ENCODE measurements at regions not wholly inside any gene's neighbourhood (a gene's known extent, or its start where the extent isn't known, plus 50 kb on each side); places are given as distances from the start of the nearest gene placed in this dataset.
"Not testable (repeated sequence)": the region's sequence is repeated elsewhere in the genome, so short reads cannot be mapped to it uniquely, and the experiment has no call there.

DNA sequence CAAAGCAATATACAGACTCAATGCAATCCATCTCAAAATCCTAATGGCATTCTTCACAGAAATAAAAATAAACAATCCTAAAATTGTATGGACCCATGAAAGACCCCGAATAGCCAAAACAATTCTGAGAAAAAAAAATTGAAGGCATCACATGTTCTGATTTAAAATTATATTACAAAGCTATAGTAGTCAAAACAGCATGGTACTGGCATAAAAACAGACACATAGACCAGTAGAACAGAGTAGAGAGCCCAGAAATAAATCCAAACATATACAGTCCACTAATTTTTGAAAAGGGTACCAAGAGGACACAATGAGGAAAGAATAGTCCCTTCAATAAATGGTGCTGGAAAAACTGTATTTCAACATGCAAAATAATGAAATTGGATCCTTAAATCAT lies 70.4 kb upstream of the THRB start:
- POLR2A ChIA-PET = no interaction called here
- H3K9me3 ChIP-seq (ENCODE audit: control insufficient read depth, insufficient read depth, low read length) = no peaks in the 10 kb centered on the region; the same call in 1 of the 2 replicates
- CTCF ChIA-PET = no interaction called here

GRCh38 chr3:24565656-24566055 lies 71.0 kb upstream of the THRB start:
- CTCF ChIA-PET = no interaction called here
- POLR2A ChIA-PET = no interaction called here
- no peak overlapping the region for H3K4me3 ChIP-seq (ENCODE audit: low read depth, low read length)
- H3K27me3 ChIP-seq (ENCODE audit: control insufficient read depth, insufficient read depth, low read length) = no peaks in the 10 kb centered on the region
- H3K27ac ChIP-seq (ENCODE audit: low read depth, low read length) = no peak overlapping the region
- TF ChIP-seq, protein P1, sequence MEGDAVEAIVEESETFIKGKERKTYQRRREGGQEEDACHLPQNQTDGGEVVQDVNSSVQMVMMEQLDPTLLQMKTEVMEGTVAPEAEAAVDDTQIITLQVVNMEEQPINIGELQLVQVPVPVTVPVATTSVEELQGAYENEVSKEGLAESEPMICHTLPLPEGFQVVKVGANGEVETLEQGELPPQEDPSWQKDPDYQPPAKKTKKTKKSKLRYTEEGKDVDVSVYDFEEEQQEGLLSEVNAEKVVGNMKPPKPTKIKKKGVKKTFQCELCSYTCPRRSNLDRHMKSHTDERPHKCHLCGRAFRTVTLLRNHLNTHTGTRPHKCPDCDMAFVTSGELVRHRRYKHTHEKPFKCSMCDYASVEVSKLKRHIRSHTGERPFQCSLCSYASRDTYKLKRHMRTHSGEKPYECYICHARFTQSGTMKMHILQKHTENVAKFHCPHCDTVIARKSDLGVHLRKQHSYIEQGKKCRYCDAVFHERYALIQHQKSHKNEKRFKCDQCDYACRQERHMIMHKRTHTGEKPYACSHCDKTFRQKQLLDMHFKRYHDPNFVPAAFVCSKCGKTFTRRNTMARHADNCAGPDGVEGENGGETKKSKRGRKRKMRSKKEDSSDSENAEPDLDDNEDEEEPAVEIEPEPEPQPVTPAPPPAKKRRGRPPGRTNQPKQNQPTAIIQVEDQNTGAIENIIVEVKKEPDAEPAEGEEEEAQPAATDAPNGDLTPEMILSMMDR (IDR thresholded peaks at IDR 0.05; ENCODE audit: low read depth, low read length) = no peak
- no peaks in the 10 kb centered on the region; the same call in 1 of the 2 replicates for H3K9me3 ChIP-seq (ENCODE audit: control insufficient read depth, insufficient read depth, low read length)
- no peak for DNase-seq (ENCODE audit: low read depth, low spot score)

More for the DNA sequence above, 70.4 kb upstream of the THRB start:
- DNase-seq (ENCODE audit: low read depth, low spot score) = no peak
- H3K27me3 ChIP-seq (ENCODE audit: control insufficient read depth, insufficient read depth, low read length) = no peaks in the 10 kb centered on the region
- H3K4me3 ChIP-seq (ENCODE audit: low read depth, low read length) = no peak overlapping the region
- no peak overlapping the region for H3K27ac ChIP-seq (ENCODE audit: low read depth, low read length)
- TF ChIP-seq, protein P1 (IDR thresholded peaks at IDR 0.05; ENCODE audit: low read depth, low read length) = no peak

DNA sequence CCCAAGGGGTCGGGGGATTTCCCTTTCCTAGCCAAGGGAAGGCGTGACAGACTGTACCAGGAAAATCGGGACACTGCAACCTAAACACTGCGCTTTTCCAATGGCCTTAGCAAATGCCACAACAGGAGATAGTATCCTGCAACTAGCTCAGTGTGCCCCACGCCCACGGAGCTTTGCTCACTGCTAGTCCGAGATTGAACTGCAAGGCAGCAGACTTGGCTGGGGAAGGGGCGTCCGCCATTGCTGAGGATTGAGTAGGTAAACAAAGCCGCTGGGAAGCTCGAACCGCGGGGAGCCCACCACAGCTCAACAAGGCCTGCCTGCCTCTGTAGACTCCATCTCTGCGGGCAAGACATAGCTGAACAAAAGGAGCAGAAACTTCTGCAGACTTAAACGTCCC lies 72.3 kb upstream of the THRB start:
- no peaks in the 10 kb centered on the region; the same call in 1 of the 2 replicates for H3K9me3 ChIP-seq (ENCODE audit: control insufficient read depth, insufficient read depth, low read length)
- H3K27ac ChIP-seq (ENCODE audit: low read depth, low read length) = no peak overlapping the region
- no peaks in the 10 kb centered on the region for H3K27me3 ChIP-seq (ENCODE audit: control insufficient read depth, insufficient read depth, low read length)
- CTCF ChIA-PET = no interaction called here
- no peak for DNase-seq (ENCODE audit: low read depth, low spot score)
- no peak overlapping the region for H3K4me3 ChIP-seq (ENCODE audit: low read depth, low read length)
- POLR2A ChIA-PET = no interaction called here
- TF ChIP-seq, protein P1 (IDR thresholded peaks at IDR 0.05; ENCODE audit: low read depth, low read length) = no peak

DNA sequence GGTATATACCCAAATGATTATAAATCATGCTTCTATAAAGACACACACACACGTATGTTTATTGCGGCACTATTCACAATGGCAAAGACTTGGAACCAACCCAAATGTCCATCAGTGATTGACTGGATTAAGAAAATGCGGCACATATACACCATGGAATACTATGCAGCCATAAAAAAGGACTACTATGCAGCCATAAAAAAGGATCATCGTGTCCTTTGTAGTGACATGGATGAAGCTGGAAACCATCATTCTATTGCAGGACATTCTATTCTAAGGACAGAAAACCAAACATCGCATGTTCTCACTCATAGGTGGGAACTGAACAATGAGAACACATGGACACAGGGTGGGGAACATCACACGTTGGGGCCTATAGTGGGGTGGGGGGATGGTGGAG lies 77.8 kb upstream of the THRB start:
- H3K9me3 ChIP-seq (ENCODE audit: control insufficient read depth, insufficient read depth, low read length); CTCF ChIA-PET; DNase-seq (ENCODE audit: low read depth, low spot score); POLR2A ChIA-PET; H3K4me3 ChIP-seq (ENCODE audit: low read depth, low read length); H3K27ac ChIP-seq (ENCODE audit: low read depth, low read length); H3K27me3 ChIP-seq (ENCODE audit: control insufficient read depth, insufficient read depth, low read length): not testable (repeated sequence)

- Histone ChIP-seq H3K27ac (ENCODE audit: low read depth, low read length) (no peak overlapping the region), H3K9me3 (ENCODE audit: control insufficient read depth, insufficient read depth, low read length) (no peaks in the 10 kb centered on the region), H3K4me3 (ENCODE audit: low read depth, low read length) (no peak overlapping the region), H3K27me3 (ENCODE audit: control insufficient read depth, insufficient read depth, low read length) (no peaks in the 10 kb centered on the region)
- CTCF ChIA-PET = no interaction called here
- TF ChIP-seq, protein P1 (IDR thresholded peaks at IDR 0.05; ENCODE audit: low read depth, low read length) = no peak
- no peak for DNase-seq (ENCODE audit: low read depth, low spot score)
- POLR2A ChIA-PET = no interaction called here
Observed at GRCh38 chr3:24573576-24573975, 78.9 kb upstream of the THRB start.

GRCh38 chr3:24578324-24578723 lies 83.7 kb upstream of the THRB start:
- H3K4me3 ChIP-seq (ENCODE audit: low read depth, low read length) = no peak overlapping the region
- ChIA-PET POLR2A (no interaction called here), CTCF (no interaction called here)
- no peaks in the 10 kb centered on the region for H3K27me3 ChIP-seq (ENCODE audit: control insufficient read depth, insufficient read depth, low read length)
- H3K27ac ChIP-seq (ENCODE audit: low read depth, low read length) = no peak overlapping the region
- DNase-seq (ENCODE audit: low read depth, low spot score) = no peak
- TF ChIP-seq, protein P1 (IDR thresholded peaks at IDR 0.05; ENCODE audit: low read depth, low read length) = no peak
- no peaks in the 10 kb centered on the region for H3K9me3 ChIP-seq (ENCODE audit: control insufficient read depth, insufficient read depth, low read length)
